ENCODE measurements at regions not wholly inside any gene's neighbourhood (a gene's known extent, or its start where the extent isn't known, plus 50 kb on each side); places are given as distances from the start of the nearest gene placed in this dataset.

- DNase-seq, result no peak
Observed at GRCh38 chr10:130859427-130859826, 452.1 kb downstream of the TCERG1L start.

- no peak for DNase-seq
Observed at GRCh38 chr10:130862122-130862521, 449.4 kb downstream of the TCERG1L start.

GRCh38 chr10:130862626-130863025, 448.9 kb downstream of the TCERG1L start:
- DNase-seq, result no peak

- DNase-seq, result no peak
Observed at GRCh38 chr10:130863044-130863443, 448.5 kb downstream of the TCERG1L start.

- DNase-seq, result no peak
Observed at GRCh38 chr10:130864961-130865818, 446.3 kb downstream of the TCERG1L start.

- DNase-seq, result no peak
Observed at GRCh38 chr10:130866857-130867256, 444.7 kb downstream of the TCERG1L start.

GRCh38 chr10:130867446-130868194, 443.9 kb downstream of the TCERG1L start:
- DNase-seq, result no peak

- DNase-seq, result no peak
Observed at GRCh38 chr10:130869179-130869841, 442.2 kb downstream of the TCERG1L start.

- DNase-seq, result no peak
Observed at GRCh38 chr10:130871406-130871805, 440.1 kb downstream of the TCERG1L start.

- DNase-seq, result no peak
Observed at GRCh38 chr10:130873636-130874035, 437.9 kb downstream of the TCERG1L start.

GRCh38 chr10:130875116-130875515, 436.4 kb downstream of the TCERG1L start:
- DNase-seq, result no peak

GRCh38 chr10:130875897-130876472, 435.5 kb downstream of the TCERG1L start:
- DNase-seq, result no peak

- no peak for DNase-seq
Observed at GRCh38 chr10:130877126-130877525, 434.4 kb downstream of the TCERG1L start.

- DNase-seq, result no peak
Observed at GRCh38 chr10:130878131-130878530, 433.4 kb downstream of the TCERG1L start.

GRCh38 chr10:130882906-130883305, 428.6 kb downstream of the TCERG1L start:
- no peak for DNase-seq

GRCh38 chr10:130884456-130884855, 427.1 kb downstream of the TCERG1L start:
- DNase-seq, result no peak

GRCh38 chr10:130885021-130885655, 426.4 kb downstream of the TCERG1L start:
- no peak for DNase-seq

GRCh38 chr10:130887170-130887569, 424.4 kb downstream of the TCERG1L start:
- no peak for DNase-seq

GRCh38 chr10:130888493-130888892, 423.0 kb downstream of the TCERG1L start:
- DNase-seq, result no peak

GRCh38 chr10:130889240-130889639, 422.3 kb downstream of the TCERG1L start:
- DNase-seq, result no peak

- no peak for DNase-seq
Observed at GRCh38 chr10:130889780-130890179, 421.7 kb downstream of the TCERG1L start.

GRCh38 chr10:130891066-130891465, 420.5 kb downstream of the TCERG1L start:
- no peak for DNase-seq

- DNase-seq, result no peak
Observed at GRCh38 chr10:130894471-130894870, 417.1 kb downstream of the TCERG1L start.

All from CD4-positive, alpha-beta T cell treated with Interferon alpha-2 for 1 hour (primary cell).